ENCODE measurements at regions not wholly inside any gene's neighbourhood (a gene's known extent, or its start where the extent isn't known, plus 50 kb on each side); places are given as distances from the start of the nearest gene placed in this dataset.

- no peak for DNase-seq
Measured at GRCh38 chr3:72290859-72291638, 506.1 kb upstream of the PROK2 start.

- no peak for DNase-seq
Measured at GRCh38 chr3:72289692-72290071, 504.7 kb upstream of the PROK2 start.

GRCh38 chr3:72288955-72289691 lies 504.2 kb upstream of the PROK2 start:
- DNase-seq, result no peak

GRCh38 chr3:72287956-72288355 lies 503.0 kb upstream of the PROK2 start:
- DNase-seq, result no peak

- no peak for DNase-seq
Measured at GRCh38 chr3:72285502-72285901, 500.6 kb upstream of the PROK2 start.

GRCh38 chr3:72284471-72284870 lies 499.5 kb upstream of the PROK2 start:
- no peak for DNase-seq

- no peak for DNase-seq
Measured at GRCh38 chr3:72282918-72283317, 498.0 kb upstream of the PROK2 start.

GRCh38 chr3:72281551-72281950 lies 496.6 kb upstream of the PROK2 start:
- DNase-seq, result no peak

- no peak for DNase-seq
Measured at GRCh38 chr3:72280876-72281275, 495.9 kb upstream of the PROK2 start.

- no peak for DNase-seq
Measured at GRCh38 chr3:72279631-72280041, 494.7 kb upstream of the PROK2 start.

GRCh38 chr3:72279068-72279604 lies 494.2 kb upstream of the PROK2 start:
- no peak for DNase-seq

GRCh38 chr3:72278349-72279067 lies 493.6 kb upstream of the PROK2 start:
- DNase-seq, result no peak

- DNase-seq, result no peak
Measured at GRCh38 chr3:72277710-72278109, 492.8 kb upstream of the PROK2 start.

GRCh38 chr3:72276806-72277205 lies 491.9 kb upstream of the PROK2 start:
- DNase-seq, result no peak

GRCh38 chr3:72275331-72275751 lies 490.4 kb upstream of the PROK2 start:
- DNase-seq, result no peak

- no peak for DNase-seq
Measured at GRCh38 chr3:72274493-72275330, 489.8 kb upstream of the PROK2 start.

GRCh38 chr3:72273615-72274014 lies 488.7 kb upstream of the PROK2 start:
- DNase-seq, result no peak

GRCh38 chr3:72272356-72272755 lies 487.4 kb upstream of the PROK2 start:
- no peak for DNase-seq

GRCh38 chr3:72271923-72272322 lies 487.0 kb upstream of the PROK2 start:
- no peak for DNase-seq

- DNase-seq, result no peak
Measured at GRCh38 chr3:72271216-72271615, 486.3 kb upstream of the PROK2 start.

GRCh38 chr3:72270730-72271129 lies 485.8 kb upstream of the PROK2 start:
- no peak for DNase-seq

GRCh38 chr3:72270072-72270681 lies 485.2 kb upstream of the PROK2 start:
- DNase-seq, result no peak
